ENCODE measurements at regions not wholly inside any gene's neighbourhood (a gene's known extent, or its start where the extent isn't known, plus 50 kb on each side); places are given as distances from the start of the nearest gene placed in this dataset.
"Not testable (repeated sequence)": the region's sequence is repeated elsewhere in the genome, so short reads cannot be mapped to it uniquely, and the experiment has no call there.

GRCh38 chr5:44539602-44539919 lies 150.3 kb upstream of the FGF10 start:
- DNase-seq: no peak

- DNase-seq: no peak
These were observed 149.8 kb upstream of the FGF10 start for GRCh38 chr5:44538797-44539601.

- DNase-seq: peak in 1 of 14 donors; percentile 3
These were observed 147.5 kb upstream of the FGF10 start for GRCh38 chr5:44536650-44537260.

GRCh38 chr5:44535621-44536020 lies 146.4 kb upstream of the FGF10 start:
- no peak for DNase-seq

- no peak for DNase-seq
These were observed 143.8 kb upstream of the FGF10 start for GRCh38 chr5:44532981-44533380.

- DNase-seq: not testable (repeated sequence)
These were observed 142.5 kb upstream of the FGF10 start for GRCh38 chr5:44531756-44532155.

- not testable (repeated sequence) for DNase-seq
These were observed 141.6 kb upstream of the FGF10 start for GRCh38 chr5:44530783-44531182.

GRCh38 chr5:44511596-44511995 lies 122.4 kb upstream of the FGF10 start:
- no peak for DNase-seq

GRCh38 chr5:44506561-44506960 lies 117.3 kb upstream of the FGF10 start:
- no peak for DNase-seq

GRCh38 chr5:44499381-44499780 lies 110.2 kb upstream of the FGF10 start:
- DNase-seq: no peak

GRCh38 chr5:44497606-44498005 lies 108.4 kb upstream of the FGF10 start:
- DNase-seq: no peak

- no peak for DNase-seq
These were observed 106.1 kb upstream of the FGF10 start for GRCh38 chr5:44495280-44495679.

- no peak for DNase-seq
These were observed 100.5 kb upstream of the FGF10 start for GRCh38 chr5:44489759-44490158.

GRCh38 chr5:44486591-44486990 lies 97.4 kb upstream of the FGF10 start:
- no peak for DNase-seq

GRCh38 chr5:44454002-44454401 lies 64.8 kb upstream of the FGF10 start:
- no peak for DNase-seq

GRCh38 chr5:44446399-44446798 lies 57.2 kb upstream of the FGF10 start:
- no peak for DNase-seq

GRCh38 chr5:44443172-44443571 lies 54.0 kb upstream of the FGF10 start:
- DNase-seq: no peak

- DNase-seq: no peak
These were observed 52.2 kb upstream of the FGF10 start for GRCh38 chr5:44441460-44441859.

- no peak for DNase-seq
These were observed 51.0 kb upstream of the FGF10 start for GRCh38 chr5:44440186-44440585.
